HEK293T (cell line): ENCODE measurements at regions not wholly inside any gene's neighbourhood (a gene's known extent, or its start where the extent isn't known, plus 50 kb on each side); places are given as distances from the start of the nearest gene placed in this dataset.

Source experiments
- CTCF ChIA-PET: fragments of 350-600 bp; formaldehyde crosslinking; extraction: SDS; loops from one replicate; lab custom pipeline; 2021; ENCODE audit warnings: antibody characterized with exemption, inconsistent platforms; lab: Yijun Ruan, JAX
- POLR2A ChIA-PET: fragments of 350-600 bp; formaldehyde crosslinking; extraction: SDS; loops from one replicate; lab custom pipeline; 2020; ENCODE audit warnings: antibody characterized with exemption, inconsistent platforms; lab: Yijun Ruan, JAX
- DNase-seq: peaks from one replicate; pipeline ENCODE4 v3.0.0; 2012; ENCODE audit warnings: mixed read lengths; ENCODE audit errors: extremely low spot score
- ARNT ChIP-seq: fragments of 450-650 bp; IDR thresholded peaks from 2 replicates; pipeline ENCODE4 v1.6.1; 2017; ENCODE audit warnings: mild to moderate bottlenecking
- BHLHE40 ChIP-seq: fragments of 450-650 bp; IDR thresholded peaks from 2 replicates; pipeline ENCODE4 v1.6.1; 2016; ENCODE audit warnings: mild to moderate bottlenecking, moderate library complexity, borderline replicate concordance
- CTBP1 ChIP-seq: fragments of 450-650 bp; IDR thresholded peaks from 2 replicates; pipeline ENCODE4 v1.6.1; 2016; ENCODE audit warnings: borderline replicate concordance
- ELF4 ChIP-seq: fragments of 450-650 bp; IDR thresholded peaks from 2 replicates; pipeline ENCODE4 v1.6.1; 2017; ENCODE audit warnings: antibody characterized with exemption
- FOXA1 ChIP-seq: fragments of 450-650 bp; IDR thresholded peaks from 2 replicates; pipeline ENCODE4 v1.6.1; 2016; ENCODE audit warnings: mild to moderate bottlenecking
- FOXK2 ChIP-seq: fragments of 450-650 bp; IDR thresholded peaks from 2 replicates; pipeline ENCODE4 v1.6.1; 2016; ENCODE audit warnings: mild to moderate bottlenecking
- FOXM1 ChIP-seq: fragments of 450-650 bp; IDR thresholded peaks from 2 replicates; pipeline ENCODE4 v1.6.1; 2017; ENCODE audit warnings: mild to moderate bottlenecking, borderline replicate concordance
- HDGF ChIP-seq: fragments of 450-650 bp; IDR thresholded peaks from 2 replicates; pipeline ENCODE4 v1.6.1; 2017; ENCODE audit warnings: antibody characterized with exemption, borderline replicate concordance
- L3MBTL2 ChIP-seq: fragments of 450-650 bp; conservative IDR thresholded peaks from 2 replicates; pipeline ENCODE4 v1.6.1; 2016; ENCODE audit warnings: mild to moderate bottlenecking
- LEF1 ChIP-seq: fragments of 450-650 bp; IDR thresholded peaks from 2 replicates; pipeline ENCODE4 v1.6.1; 2017; ENCODE audit warnings: mild to moderate bottlenecking, borderline replicate concordance
- NFRKB ChIP-seq: fragments of 450-650 bp; IDR thresholded peaks from 2 replicates; pipeline ENCODE4 v1.6.1; 2016; ENCODE audit warnings: mild to moderate bottlenecking, moderate library complexity
- PKNOX1 ChIP-seq: fragments of 450-650 bp; IDR thresholded peaks from 2 replicates; pipeline ENCODE4 v1.6.1; 2016
- SP1 ChIP-seq: fragments of 450-650 bp; IDR thresholded peaks from 2 replicates; pipeline ENCODE4 v1.6.1; 2017
- SUZ12 ChIP-seq: fragments of 450-650 bp; IDR thresholded peaks from 2 replicates; pipeline ENCODE4 v1.6.1; 2016; ENCODE audit warnings: mild to moderate bottlenecking
- TARDBP ChIP-seq: fragments of 450-650 bp; IDR thresholded peaks from 2 replicates; pipeline ENCODE4 v1.6.1; 2016
- ZNF384 ChIP-seq: fragments of 450-650 bp; IDR thresholded peaks from 2 replicates; pipeline ENCODE4 v1.6.1; 2016

- ChIA-PET POLR2A (no interaction called here), CTCF (no interaction called here)
- TF ChIP-seq LEF1 (no peak), HDGF (no peak), FOXA1 (no peak), ARNT (no peak), SP1 (no peak), NFRKB (no peak), FOXM1 (no peak), PKNOX1 (no peak)
- no peak for DNase-seq
Observed at GRCh38 chr4:114209584-114209983, 230.1 kb upstream of the ARSJ start.

GRCh38 chr4:114211556-114211955, 232.1 kb upstream of the ARSJ start:
- ChIA-PET CTCF (no interaction called here), POLR2A (no interaction called here)
- no peak for DNase-seq
- TF ChIP-seq PKNOX1 (no peak), SUZ12 (no peak), LEF1 (no peak), FOXA1 (no peak), CTBP1 (no peak), SP1 (no peak)

- CTCF ChIA-PET: no interaction called here
- no peak for DNase-seq
- TF ChIP-seq FOXK2 (no peak), TARDBP (no peak), LEF1 (no peak)
- POLR2A ChIA-PET: no interaction called here
Observed at GRCh38 chr4:114217150-114217817, 237.8 kb upstream of the ARSJ start.

GRCh38 chr4:114223580-114223979, 244.1 kb upstream of the ARSJ start:
- ChIA-PET CTCF (interaction anchor here (0.6 kb wide), 1 partner anchor 153 kb away, joined by 3 read pairs; no protein-coding TSS in a partner anchor), POLR2A (no interaction called here)
- no peak for DNase-seq
- no peak for TF ChIP-seq NFRKB
- no peak for TF ChIP-seq PKNOX1
- no peak for TF ChIP-seq FOXK2
- no peak for TF ChIP-seq LEF1
- no peak for TF ChIP-seq ZNF384
- TF ChIP-seq FOXM1: no peak
- no peak for TF ChIP-seq L3MBTL2
- TF ChIP-seq SP1: no peak
- TF ChIP-seq ELF4: no peak
- TF ChIP-seq SUZ12: no peak
- no peak for TF ChIP-seq HDGF
- no peak for TF ChIP-seq FOXA1
- TF ChIP-seq ARNT: no peak
- no peak for TF ChIP-seq TARDBP
- TF ChIP-seq BHLHE40: no peak
- no peak for TF ChIP-seq CTBP1

GRCh38 chr4:114225436-114225835, 246.0 kb upstream of the ARSJ start:
- DNase-seq: no peak
- CTCF ChIA-PET: no interaction called here
- peak; percentile 64 for TF ChIP-seq PKNOX1
- no peak for TF ChIP-seq BHLHE40
- TF ChIP-seq ZNF384: no peak
- no peak for TF ChIP-seq FOXK2
- no peak for TF ChIP-seq FOXM1
- TF ChIP-seq ARNT: no peak
- POLR2A ChIA-PET: no interaction called here

GRCh38 chr4:114226179-114226578, 246.7 kb upstream of the ARSJ start:
- POLR2A ChIA-PET: no interaction called here
- CTCF ChIA-PET: no interaction called here
- no peak for TF ChIP-seq BHLHE40
- TF ChIP-seq PKNOX1: no peak
- TF ChIP-seq LEF1: no peak
- TF ChIP-seq FOXM1: no peak
- no peak for TF ChIP-seq FOXK2
- no peak for TF ChIP-seq SP1
- TF ChIP-seq TARDBP: no peak
- no peak for TF ChIP-seq NFRKB
- no peak for TF ChIP-seq HDGF
- no peak for TF ChIP-seq L3MBTL2
- no peak for DNase-seq
